ENCODE measurements at regions not wholly inside any gene's neighbourhood (a gene's known extent, or its start where the extent isn't known, plus 50 kb on each side); places are given as distances from the start of the nearest gene placed in this dataset.

DNA sequence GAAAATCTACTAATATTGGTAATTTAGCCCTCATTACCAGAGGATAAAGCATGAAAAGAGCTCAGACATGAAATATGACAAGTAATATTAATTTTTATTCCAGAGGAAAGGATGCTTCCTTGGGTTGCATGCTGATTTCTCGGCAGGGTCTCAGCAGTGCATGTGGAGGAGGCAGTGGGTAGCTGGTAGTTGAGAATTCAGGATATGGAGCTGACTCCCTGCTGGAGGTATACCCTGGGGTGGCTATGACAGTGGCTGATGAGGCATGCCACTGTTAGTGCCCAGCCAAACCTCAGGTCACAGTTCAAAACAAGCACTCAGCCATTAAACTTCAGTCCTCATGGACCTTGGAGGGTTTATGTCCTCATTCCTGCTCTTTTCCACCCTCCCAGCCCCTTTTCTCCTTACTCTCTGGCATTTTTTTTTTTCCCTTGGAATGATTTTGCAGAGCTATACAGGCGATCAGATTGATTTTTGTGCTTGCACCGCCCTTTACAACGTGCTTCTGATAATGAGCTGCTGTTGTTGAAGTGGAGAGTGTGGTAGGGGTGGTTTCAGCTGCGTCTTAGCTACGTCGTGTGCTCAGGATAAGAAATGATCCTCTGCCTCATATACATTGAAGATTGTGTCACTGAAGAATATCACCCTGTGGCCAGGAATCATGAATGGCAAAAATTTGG, 761.9 kb upstream of the MMS22L start:
- TF ChIP-seq, protein P1, sequence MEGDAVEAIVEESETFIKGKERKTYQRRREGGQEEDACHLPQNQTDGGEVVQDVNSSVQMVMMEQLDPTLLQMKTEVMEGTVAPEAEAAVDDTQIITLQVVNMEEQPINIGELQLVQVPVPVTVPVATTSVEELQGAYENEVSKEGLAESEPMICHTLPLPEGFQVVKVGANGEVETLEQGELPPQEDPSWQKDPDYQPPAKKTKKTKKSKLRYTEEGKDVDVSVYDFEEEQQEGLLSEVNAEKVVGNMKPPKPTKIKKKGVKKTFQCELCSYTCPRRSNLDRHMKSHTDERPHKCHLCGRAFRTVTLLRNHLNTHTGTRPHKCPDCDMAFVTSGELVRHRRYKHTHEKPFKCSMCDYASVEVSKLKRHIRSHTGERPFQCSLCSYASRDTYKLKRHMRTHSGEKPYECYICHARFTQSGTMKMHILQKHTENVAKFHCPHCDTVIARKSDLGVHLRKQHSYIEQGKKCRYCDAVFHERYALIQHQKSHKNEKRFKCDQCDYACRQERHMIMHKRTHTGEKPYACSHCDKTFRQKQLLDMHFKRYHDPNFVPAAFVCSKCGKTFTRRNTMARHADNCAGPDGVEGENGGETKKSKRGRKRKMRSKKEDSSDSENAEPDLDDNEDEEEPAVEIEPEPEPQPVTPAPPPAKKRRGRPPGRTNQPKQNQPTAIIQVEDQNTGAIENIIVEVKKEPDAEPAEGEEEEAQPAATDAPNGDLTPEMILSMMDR (IDR thresholded peaks at IDR 0.05; ENCODE audit: insufficient read depth, low read length, poor library complexity, severe bottlenecking) = no peak
- TF ChIP-seq EZH2phosphoT487 (conservative IDR thresholded peaks at IDR 0.05; ENCODE audit: low read length) = no peak
